Activated CD4-positive, alpha-beta memory T cell treated with anti-CD3 and anti-CD28 coated beads, Interleukin-2, amount 10 ng/mL, durations not matched to agents 7 days and 5 days (primary cell): ENCODE measurements at regions not wholly inside any gene's neighbourhood (a gene's known extent, or its start where the extent isn't known, plus 50 kb on each side); places are given as distances from the start of the nearest gene placed in this dataset.

ENCODE experiments used
- CTCF ChIA-PET: fragments of 350-600 bp; sonication (Branson Sonifier 250); formaldehyde crosslinking; loops from one replicate; lab custom pipeline; 2021; ENCODE audit warnings: antibody characterized with exemption, inconsistent platforms; lab: Charles Lee
- POLR2A ChIA-PET: fragments of 350-600 bp; sonication (Branson Sonifier 250); formaldehyde crosslinking; loops from one replicate; lab custom pipeline; 2021; ENCODE audit warnings: antibody characterized with exemption; lab: Charles Lee
- DNase-seq: peaks from one replicate; pipeline ENCODE4 v3.0.0-alpha.2; 2020
- H3K27ac Mint-ChIP-seq: one replicate; pipeline ENCODE4 v1.8.0; 2021; ENCODE audit warnings: mild to moderate bottlenecking, mixed read lengths
- H3K27me3 Mint-ChIP-seq: one replicate; pipeline ENCODE4 v1.8.0; 2021; ENCODE audit warnings: mixed read lengths
- H3K36me3 Mint-ChIP-seq: one replicate; pipeline ENCODE4 v1.8.0; 2021; ENCODE audit warnings: low read depth, mixed read lengths
- H3K4me1 Mint-ChIP-seq: one replicate; pipeline ENCODE4 v1.8.0; 2021; ENCODE audit warnings: mixed read lengths
- H3K4me3 Mint-ChIP-seq: one replicate; pipeline ENCODE4 v1.8.0; 2021; ENCODE audit warnings: mild to moderate bottlenecking, mixed read lengths
- H3K9me3 Mint-ChIP-seq: one replicate; pipeline ENCODE4 v1.8.0; 2021; ENCODE audit warnings: mixed read lengths

DNA sequence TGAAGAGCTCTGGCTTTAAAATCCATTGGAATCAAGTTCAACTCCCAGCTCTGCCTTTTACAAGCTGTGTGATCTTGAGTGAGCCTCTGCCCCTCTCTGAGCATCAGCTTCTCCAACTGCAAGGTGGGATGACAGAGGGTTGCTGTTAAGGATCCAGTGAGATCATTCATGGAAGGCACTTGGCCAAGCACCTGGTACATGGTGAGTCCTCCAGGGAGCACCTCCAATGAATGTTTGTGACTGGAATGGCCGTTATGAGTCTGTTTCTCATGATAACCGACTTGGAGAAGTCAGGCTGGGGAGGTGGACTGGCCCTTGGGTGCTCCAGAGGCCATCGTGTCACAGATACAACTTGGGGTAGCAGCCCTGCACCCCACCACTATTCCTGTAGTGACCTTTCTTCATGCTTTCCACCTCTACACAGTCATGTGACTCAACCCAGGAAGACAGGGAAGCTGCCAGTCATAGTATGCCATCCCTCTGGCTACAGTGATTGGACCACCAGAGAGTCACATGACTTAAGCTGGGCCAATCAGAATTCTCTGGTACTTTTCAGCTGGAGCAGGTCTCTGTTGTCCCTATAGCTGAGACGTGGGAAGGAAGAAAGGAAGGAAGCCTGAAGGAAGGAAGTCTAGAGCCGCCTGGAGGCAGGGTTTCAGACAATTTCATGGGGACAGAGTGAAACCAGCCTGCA lies 146.5 kb upstream of the MYL2 start:
- Mint-ChIP-seq H3K9me3 (no peaks in the 10 kb centered on the region), H3K36me3 (no peaks in the 10 kb centered on the region), H3K4me3 (no peak overlapping the region), H3K4me1 (peaks cover 7% of the 10 kb centered on the region), H3K27ac (no peak overlapping the region), H3K27me3 (peaks cover 13% of the 10 kb centered on the region)
- POLR2A ChIA-PET = interaction anchor here (1.1 kb wide), 1 partner anchor 10 kb away, joined by 3 read pairs; no protein-coding TSS in a partner anchor
- CTCF ChIA-PET = no interaction called here
- DNase-seq = no peak

GRCh38 chr12:111064982-111065381 lies 144.6 kb upstream of the MYL2 start:
- Mint-ChIP-seq H3K27me3 (no peaks in the 10 kb centered on the region), H3K27ac (no peak overlapping the region), H3K4me3 (no peak overlapping the region), H3K4me1 (peaks cover 7% of the 10 kb centered on the region), H3K9me3 (no peaks in the 10 kb centered on the region), H3K36me3 (no peaks in the 10 kb centered on the region)
- no peak for DNase-seq
- ChIA-PET CTCF (no interaction called here), POLR2A (no interaction called here)

DNA sequence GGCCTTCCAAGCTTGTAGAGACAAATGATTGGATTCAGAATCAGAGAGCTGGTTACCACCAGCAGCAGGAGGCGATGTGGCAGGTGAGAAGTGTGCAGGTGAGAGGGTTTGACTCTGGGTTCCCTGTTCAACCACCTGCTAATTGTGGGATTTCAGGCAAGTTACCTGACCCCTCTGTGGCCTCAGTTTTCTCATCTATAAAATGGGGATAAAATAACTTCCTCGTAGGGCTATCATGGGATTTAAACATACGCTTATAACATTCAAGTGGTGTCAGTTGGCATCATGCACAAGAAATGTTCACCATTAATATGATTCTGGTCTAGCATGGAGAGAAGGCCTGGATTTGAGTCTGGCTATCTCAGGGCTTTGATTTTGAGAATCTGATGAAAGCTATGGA lies 143.8 kb upstream of the MYL2 start:
- Mint-ChIP-seq H3K27ac (no peak overlapping the region), H3K9me3 (no peaks in the 10 kb centered on the region), H3K4me1 (peaks cover 7% of the 10 kb centered on the region), H3K4me3 (no peak overlapping the region), H3K36me3 (no peaks in the 10 kb centered on the region), H3K27me3 (no peaks in the 10 kb centered on the region)
- DNase-seq = no peak
- ChIA-PET CTCF (no interaction called here), POLR2A (no interaction called here)

DNA sequence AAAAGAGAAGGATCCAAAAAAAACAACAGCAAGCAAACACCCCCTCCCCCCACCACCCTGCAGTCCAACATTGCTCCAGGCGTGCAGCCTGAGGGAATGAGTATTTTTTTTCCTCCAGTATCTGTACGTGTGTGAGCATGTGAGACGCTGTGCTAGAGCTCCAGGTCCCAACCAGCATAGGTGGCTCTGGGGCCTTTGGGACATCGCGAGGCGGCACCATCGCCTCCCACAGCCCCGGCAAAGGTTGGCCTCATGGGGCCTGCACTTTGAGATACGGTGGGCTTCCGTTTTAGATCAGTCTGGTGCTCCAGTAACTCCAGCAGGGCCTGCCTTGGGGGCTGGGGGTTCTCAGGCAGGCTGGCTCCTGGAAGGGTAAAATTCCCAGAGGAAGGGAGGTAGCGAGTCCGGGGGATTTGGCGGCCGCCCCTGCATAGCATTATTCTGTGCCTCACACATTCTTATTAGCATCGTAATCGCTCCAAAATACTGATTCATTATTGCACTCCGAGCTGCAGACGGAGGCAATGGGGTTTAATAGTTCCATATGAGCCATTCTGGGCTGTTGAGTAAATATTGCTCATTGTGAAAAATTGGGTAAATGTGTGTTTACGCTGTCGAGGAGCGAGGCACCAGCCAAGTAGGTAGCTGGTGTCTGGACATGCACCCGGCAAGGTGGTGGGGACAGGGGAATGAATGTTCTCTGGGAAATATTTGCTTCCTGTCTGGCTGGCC lies 143.1 kb upstream of the MYL2 start:
- Mint-ChIP-seq H3K27me3 (no peaks in the 10 kb centered on the region), H3K36me3 (no peaks in the 10 kb centered on the region), H3K27ac (no peak overlapping the region), H3K4me3 (no peak overlapping the region), H3K9me3 (no peaks in the 10 kb centered on the region), H3K4me1 (peaks cover 5% of the 10 kb centered on the region)
- ChIA-PET CTCF (no interaction called here), POLR2A (no interaction called here)
- no peak for DNase-seq

DNA sequence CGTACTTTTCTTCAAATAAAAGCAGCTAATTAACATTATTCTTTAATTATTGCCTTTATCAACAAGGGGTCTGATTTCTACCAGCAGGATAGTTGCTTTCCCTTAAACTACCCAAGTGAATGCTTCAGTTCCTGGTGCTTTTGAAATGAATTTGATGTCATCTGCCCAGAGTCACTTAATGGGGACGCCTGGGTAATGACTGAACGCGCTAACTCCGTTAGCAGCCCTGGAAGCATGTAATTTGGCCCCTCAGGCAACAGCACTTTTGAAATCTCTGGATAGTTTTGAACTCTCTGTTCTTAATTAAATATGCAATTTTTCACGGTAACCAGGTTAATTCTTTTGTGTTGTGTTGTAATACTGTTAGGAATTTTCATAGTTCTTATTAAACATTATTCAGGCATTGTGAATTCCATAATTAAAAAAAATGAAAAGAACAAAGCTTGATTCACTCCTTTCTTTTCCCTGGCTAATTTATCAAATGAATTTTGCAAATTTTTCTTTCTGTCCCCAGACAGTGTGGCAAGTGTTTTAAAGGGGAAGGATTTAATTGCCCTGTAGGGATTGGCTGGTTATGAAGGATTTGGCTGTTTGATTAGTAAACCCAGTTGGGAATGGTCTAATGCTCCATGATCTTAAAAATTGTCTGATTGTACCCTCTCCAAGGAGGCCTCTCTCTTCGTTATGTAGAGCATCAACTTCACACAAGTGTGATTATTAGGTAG lies 137.5 kb upstream of the MYL2 start:
- ChIA-PET POLR2A (interaction anchor here (0.7 to 0.9 kb wide), 2 partner anchors 16 to 21 kb away, joined by 3 read pairs; no protein-coding TSS in a partner anchor), CTCF (interaction anchor here (1.0 kb wide), 1 partner anchor 11 kb away, joined by 3 read pairs; no protein-coding TSS in a partner anchor)
- H3K9me3 Mint-ChIP-seq = peaks cover 25% of the 10 kb centered on the region
- peaks cover 27% of the 10 kb centered on the region for H3K4me1 Mint-ChIP-seq
- H3K27ac Mint-ChIP-seq = peak overlapping the region; percentile 100
- DNase-seq = no peak
- peaks cover 21% of the 10 kb centered on the region for H3K36me3 Mint-ChIP-seq
- no peak overlapping the region for H3K4me3 Mint-ChIP-seq
- H3K27me3 Mint-ChIP-seq = no peaks in the 10 kb centered on the region

- CTCF ChIA-PET = interaction anchor here (1.0 kb wide), 1 partner anchor 12 kb away, joined by 3 read pairs; no protein-coding TSS in a partner anchor
- POLR2A ChIA-PET = interaction anchor here (0.7 to 0.9 kb wide), 3 partner anchors 9 to 388 kb away, joined by 3 read pairs; no protein-coding TSS in a partner anchor
- H3K4me3 Mint-ChIP-seq = peak overlapping the region; percentile 1
Measured at GRCh38 chr12:111056618-111057521, 136.5 kb upstream of the MYL2 start.

GRCh38 chr12:111055181-111055880 lies 135.0 kb upstream of the MYL2 start:
- ChIA-PET CTCF (no interaction called here), POLR2A (no interaction called here)
- Mint-ChIP-seq H3K4me3 (no peak overlapping the region), H3K36me3 (peaks cover 21% of the 10 kb centered on the region), H3K4me1 (peaks cover 27% of the 10 kb centered on the region), H3K27me3 (no peaks in the 10 kb centered on the region), H3K9me3 (peaks cover 25% of the 10 kb centered on the region), H3K27ac (peak overlapping the region; percentile 100)
- DNase-seq = no peak

More at GRCh38 chr12:111056618-111057521, 136.5 kb upstream of the MYL2 start:
- H3K4me1 Mint-ChIP-seq = peaks cover 27% of the 10 kb centered on the region
- DNase-seq = peak; percentile 80
- peaks cover 21% of the 10 kb centered on the region for H3K36me3 Mint-ChIP-seq
- H3K9me3 Mint-ChIP-seq = peaks cover 25% of the 10 kb centered on the region
- H3K27me3 Mint-ChIP-seq = no peaks in the 10 kb centered on the region
- peak overlapping the region; percentile 100 for H3K27ac Mint-ChIP-seq

GRCh38 chr12:111048991-111049390 lies 128.6 kb upstream of the MYL2 start:
- Mint-ChIP-seq H3K4me1 (no peaks in the 10 kb centered on the region), H3K9me3 (no peaks in the 10 kb centered on the region), H3K27ac (no peak overlapping the region), H3K4me3 (no peak overlapping the region), H3K36me3 (no peaks in the 10 kb centered on the region), H3K27me3 (peaks cover 3% of the 10 kb centered on the region)
- no peak for DNase-seq
- ChIA-PET POLR2A (no interaction called here), CTCF (no interaction called here)

DNA sequence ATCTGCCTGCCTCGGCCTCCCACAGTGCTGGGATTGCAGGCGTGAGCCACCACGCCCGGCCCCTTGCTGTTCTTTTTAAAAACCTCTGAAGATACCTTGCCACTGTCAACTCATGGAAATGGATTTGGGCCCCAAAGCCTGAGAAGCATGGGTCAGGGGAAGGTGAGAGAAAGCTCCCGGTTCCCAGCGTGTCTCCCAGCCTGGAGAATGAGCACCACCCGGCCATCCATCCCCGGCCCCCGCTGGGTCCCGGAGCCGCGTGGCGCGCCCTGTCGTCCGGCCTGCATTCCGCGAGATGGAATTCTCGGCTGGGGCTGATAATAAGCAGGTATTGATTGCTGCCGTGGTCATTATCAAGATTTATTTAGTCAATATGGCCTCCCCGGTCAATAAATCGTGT lies 126.5 kb upstream of the MYL2 start:
- H3K4me1 Mint-ChIP-seq = no peaks in the 10 kb centered on the region
- H3K9me3 Mint-ChIP-seq = no peaks in the 10 kb centered on the region
- no peak for DNase-seq
- CTCF ChIA-PET = no interaction called here
- POLR2A ChIA-PET = no interaction called here
- H3K27ac Mint-ChIP-seq = no peak overlapping the region
- H3K27me3 Mint-ChIP-seq = peaks cover 3% of the 10 kb centered on the region
- H3K4me3 Mint-ChIP-seq = no peak overlapping the region
- H3K36me3 Mint-ChIP-seq = no peaks in the 10 kb centered on the region

GRCh38 chr12:111045941-111046340 lies 125.6 kb upstream of the MYL2 start:
- Mint-ChIP-seq H3K27me3 (peaks cover 3% of the 10 kb centered on the region), H3K4me3 (no peak overlapping the region), H3K9me3 (no peaks in the 10 kb centered on the region), H3K27ac (no peak overlapping the region), H3K36me3 (no peaks in the 10 kb centered on the region), H3K4me1 (no peaks in the 10 kb centered on the region)
- DNase-seq = no peak
- POLR2A ChIA-PET = no interaction called here
- CTCF ChIA-PET = no interaction called here

DNA sequence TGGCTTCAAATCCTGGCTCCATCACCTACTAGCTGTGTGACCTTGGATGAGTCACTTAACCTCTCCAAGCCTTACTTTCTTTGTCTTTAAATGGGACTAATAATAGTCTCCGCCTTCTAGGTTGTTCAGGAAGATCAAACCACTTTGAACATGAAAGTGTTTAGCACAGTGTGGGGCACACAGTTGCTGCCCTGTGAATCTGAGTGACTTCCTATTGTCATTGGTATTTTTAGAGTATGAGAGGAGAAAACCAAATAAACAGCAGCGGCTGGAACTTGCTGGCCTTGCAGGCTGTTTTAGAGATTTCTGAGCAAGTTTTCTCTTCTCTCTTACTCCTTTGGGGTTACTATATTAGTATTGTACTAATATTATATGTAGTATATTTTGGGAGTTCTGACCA lies 120.7 kb upstream of the MYL2 start:
- no peak for DNase-seq
- Mint-ChIP-seq H3K9me3 (no peaks in the 10 kb centered on the region), H3K4me3 (no peak overlapping the region), H3K27ac (no peak overlapping the region), H3K4me1 (peaks cover under 1% of the 10 kb centered on the region), H3K27me3 (peaks cover 29% of the 10 kb centered on the region), H3K36me3 (no peaks in the 10 kb centered on the region)
- POLR2A ChIA-PET = no interaction called here
- CTCF ChIA-PET = interaction anchor here (1.1 kb wide), 1 partner anchor 18 kb away, joined by 3 read pairs; no protein-coding TSS in a partner anchor

DNA sequence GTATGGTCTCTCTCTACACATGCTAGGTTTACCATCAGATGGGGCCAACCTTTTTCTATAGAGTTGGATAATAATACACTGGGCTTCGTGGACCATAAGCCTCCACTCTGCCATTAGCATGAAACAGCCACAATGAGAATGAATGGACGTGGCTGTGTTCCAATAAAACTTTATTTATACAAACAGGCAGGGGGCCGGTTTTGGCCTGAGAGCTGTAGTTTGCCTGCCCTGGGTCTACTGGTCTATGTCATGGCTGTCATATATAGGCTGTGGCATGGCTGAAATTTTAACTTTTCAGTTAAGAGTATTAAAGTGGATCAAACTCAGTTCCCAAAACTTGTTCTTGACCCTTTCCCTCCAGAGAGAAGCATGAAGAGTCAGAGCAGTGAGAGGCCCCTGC lies 120.3 kb upstream of the MYL2 start:
- Mint-ChIP-seq H3K36me3 (no peaks in the 10 kb centered on the region), H3K4me1 (peaks cover 4% of the 10 kb centered on the region), H3K4me3 (no peak overlapping the region), H3K27me3 (peaks cover 33% of the 10 kb centered on the region), H3K9me3 (no peaks in the 10 kb centered on the region), H3K27ac (no peak overlapping the region)
- DNase-seq = no peak
- CTCF ChIA-PET = no interaction called here
- POLR2A ChIA-PET = no interaction called here
